Nephron progenitor cell (in vitro differentiated cells): ENCODE measurements at regions not wholly inside any gene's neighbourhood (a gene's known extent, or its start where the extent isn't known, plus 50 kb on each side); places are given as distances from the start of the nearest gene placed in this dataset.

ENCODE experiments used
- DNase-seq: peaks from one replicate; pipeline ENCODE4 v3.0.0; 2021
- H3K27ac Mint-ChIP-seq: 2 replicates; pipeline ENCODE4 v1.8.0; 2021; ENCODE audit warnings: mild to moderate bottlenecking, moderate library complexity, mixed read lengths
- H3K27me3 Mint-ChIP-seq: 2 replicates; pipeline ENCODE4 v1.8.0; 2021; ENCODE audit warnings: mild to moderate bottlenecking, low read depth, mixed read lengths; ENCODE audit not compliant: poor library complexity
- H3K36me3 Mint-ChIP-seq: 2 replicates; pipeline ENCODE4 v1.8.0; 2021; ENCODE audit warnings: low read depth, mixed read lengths
- H3K4me1 Mint-ChIP-seq: 2 replicates; pipeline ENCODE4 v1.8.0; 2021; ENCODE audit warnings: mixed read lengths
- H3K4me3 Mint-ChIP-seq: 2 replicates; pipeline ENCODE4 v1.8.0; 2021; ENCODE audit warnings: mild to moderate bottlenecking, moderate library complexity, mixed read lengths
- H3K9me3 Mint-ChIP-seq: 2 replicates; pipeline ENCODE4 v1.8.0; 2021; ENCODE audit warnings: mild to moderate bottlenecking, moderate library complexity, mixed read lengths
- CTCF ChIP-seq: fragments of 200-600 bp; sonication (generic); IDR thresholded peaks from 2 replicates; pipeline ENCODE4 v1.5.0; 2021; ENCODE audit warnings: antibody characterized with exemption

GRCh38 chr1:4084896-4085295, 184.8 kb upstream of the C1orf174 start:
- no peak for TF ChIP-seq CTCF
- H3K9me3 Mint-ChIP-seq = peaks cover 13% of the 10 kb centered on the region
- no peak for DNase-seq
- no peaks in the 10 kb centered on the region for H3K27me3 Mint-ChIP-seq
- peaks cover 19% of the 10 kb centered on the region for H3K4me1 Mint-ChIP-seq
- H3K4me3 Mint-ChIP-seq = no peak overlapping the region
- no peaks in the 10 kb centered on the region for H3K36me3 Mint-ChIP-seq
- no peak overlapping the region for H3K27ac Mint-ChIP-seq

DNA sequence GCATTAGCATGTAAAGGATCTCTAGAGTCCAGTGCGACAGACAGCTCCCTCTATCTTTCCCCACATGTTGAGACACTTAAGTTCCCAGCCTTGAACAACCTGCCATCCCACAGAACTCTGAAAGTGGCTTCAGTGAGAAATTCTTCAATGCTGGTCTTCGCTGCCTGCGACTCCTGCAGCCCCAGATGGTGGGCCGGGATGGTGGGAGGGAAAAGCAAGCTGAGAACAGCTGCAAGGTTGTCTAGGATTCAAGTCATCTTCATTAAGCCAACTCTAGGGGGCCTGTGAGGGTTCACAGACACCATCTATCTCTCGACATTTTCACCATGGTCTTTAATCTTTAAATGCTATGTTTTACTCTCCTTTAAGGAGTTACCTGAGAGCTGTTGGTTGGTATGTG, 185.5 kb upstream of the C1orf174 start:
- Mint-ChIP-seq H3K9me3 (peaks cover 7% of the 10 kb centered on the region), H3K36me3 (no peaks in the 10 kb centered on the region), H3K4me3 (no peak overlapping the region), H3K27ac (no peak overlapping the region), H3K27me3 (no peaks in the 10 kb centered on the region), H3K4me1 (peaks cover 19% of the 10 kb centered on the region)
- DNase-seq = no peak
- TF ChIP-seq CTCF = no peak

DNA sequence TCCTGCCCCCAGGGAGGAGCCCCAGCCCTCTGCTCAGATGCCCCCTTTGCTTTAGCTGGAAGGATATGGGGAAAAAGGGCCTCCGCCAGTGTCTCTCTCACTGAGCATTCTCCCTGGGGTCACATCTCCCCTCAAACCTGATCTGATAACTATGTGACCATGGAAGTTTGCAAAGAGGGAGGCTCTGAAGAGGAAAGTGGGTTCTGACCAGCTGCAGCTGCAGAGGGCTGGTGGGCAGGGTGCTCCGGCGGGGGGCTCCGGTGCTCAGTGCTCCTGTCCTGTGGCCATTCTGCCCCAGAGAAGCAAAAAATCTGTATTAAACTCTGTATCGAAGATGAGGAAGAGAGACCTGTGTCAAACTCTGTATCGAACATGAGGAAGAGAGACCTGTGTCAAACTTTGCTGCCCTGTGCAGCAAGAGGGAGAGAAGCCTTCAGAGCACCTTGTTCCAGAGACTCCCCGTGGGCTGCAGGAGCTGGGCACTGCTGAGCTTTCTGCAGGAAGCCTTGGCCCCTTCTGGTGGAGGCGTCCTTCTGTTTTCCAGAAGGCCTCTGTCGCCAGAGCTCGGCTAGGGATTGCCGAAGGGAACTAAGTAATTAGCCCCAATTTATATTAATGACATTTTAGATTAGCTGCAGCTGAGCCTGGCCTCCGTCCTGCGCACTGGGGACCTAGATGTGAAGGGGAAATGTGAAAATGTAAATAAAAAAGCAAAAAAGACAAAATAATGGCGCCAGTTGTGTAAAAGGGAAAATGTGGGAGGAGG, 186.2 kb upstream of the C1orf174 start:
- no peak for TF ChIP-seq CTCF
- Mint-ChIP-seq H3K9me3 (peaks cover 3% of the 10 kb centered on the region), H3K36me3 (no peaks in the 10 kb centered on the region), H3K4me3 (no peak overlapping the region), H3K4me1 (peaks cover 19% of the 10 kb centered on the region), H3K27ac (no peak overlapping the region), H3K27me3 (no peaks in the 10 kb centered on the region)
- no peak for DNase-seq

- no peaks in the 10 kb centered on the region for H3K36me3 Mint-ChIP-seq
- no peak overlapping the region for H3K27ac Mint-ChIP-seq
- DNase-seq = no peak
- H3K4me3 Mint-ChIP-seq = no peak overlapping the region
- H3K9me3 Mint-ChIP-seq = peaks cover 8% of the 10 kb centered on the region
- H3K27me3 Mint-ChIP-seq = no peaks in the 10 kb centered on the region
- TF ChIP-seq CTCF = no peak
- peaks cover 19% of the 10 kb centered on the region for H3K4me1 Mint-ChIP-seq
Observed at GRCh38 chr1:4086921-4087320, 186.8 kb upstream of the C1orf174 start.

- H3K9me3 Mint-ChIP-seq = peaks cover 15% of the 10 kb centered on the region
- peaks cover 12% of the 10 kb centered on the region for H3K4me1 Mint-ChIP-seq
- peak overlapping the region; percentile 45 for H3K27ac Mint-ChIP-seq
- TF ChIP-seq CTCF = no peak
- H3K36me3 Mint-ChIP-seq = no peaks in the 10 kb centered on the region
- H3K4me3 Mint-ChIP-seq = no peak overlapping the region
- no peak for DNase-seq
- H3K27me3 Mint-ChIP-seq = no peaks in the 10 kb centered on the region
Observed at GRCh38 chr1:4087530-4088420, 187.7 kb upstream of the C1orf174 start.
